Epithelial cell of esophagus (primary cell): ENCODE measurements at regions not wholly inside any gene's neighbourhood (a gene's known extent, or its start where the extent isn't known, plus 50 kb on each side); places are given as distances from the start of the nearest gene placed in this dataset.
"Not testable (repeated sequence)": the region's sequence is repeated elsewhere in the genome, so short reads cannot be mapped to it uniquely, and the experiment has no call there.

Experiments
- DNase-seq: peaks from one replicate; pipeline ENCODE4 v3.0.0; 2010; ENCODE audit warnings: low read depth
- H3K4me3 ChIP-seq: 2 replicates; pipeline ENCODE4 v1.5.1; 2011; ENCODE audit warnings: mild to moderate bottlenecking, low read length, control low read depth
- TF ChIP-seq, protein P1 (sequence below): IDR thresholded peaks from 2 replicates; pipeline ENCODE4 v1.5.1; 2011; ENCODE audit warnings: low read depth, mild to moderate bottlenecking, low read length, control low read depth, inconsistent platforms; ENCODE audit not compliant: insufficient read depth; ENCODE audit errors: missing control alignments

GRCh38 chr10:36534471-36535002 is 590.9 kb upstream of the ANKRD30A start:
- DNase-seq, result peak; percentile 99
- TF ChIP-seq, protein P1, sequence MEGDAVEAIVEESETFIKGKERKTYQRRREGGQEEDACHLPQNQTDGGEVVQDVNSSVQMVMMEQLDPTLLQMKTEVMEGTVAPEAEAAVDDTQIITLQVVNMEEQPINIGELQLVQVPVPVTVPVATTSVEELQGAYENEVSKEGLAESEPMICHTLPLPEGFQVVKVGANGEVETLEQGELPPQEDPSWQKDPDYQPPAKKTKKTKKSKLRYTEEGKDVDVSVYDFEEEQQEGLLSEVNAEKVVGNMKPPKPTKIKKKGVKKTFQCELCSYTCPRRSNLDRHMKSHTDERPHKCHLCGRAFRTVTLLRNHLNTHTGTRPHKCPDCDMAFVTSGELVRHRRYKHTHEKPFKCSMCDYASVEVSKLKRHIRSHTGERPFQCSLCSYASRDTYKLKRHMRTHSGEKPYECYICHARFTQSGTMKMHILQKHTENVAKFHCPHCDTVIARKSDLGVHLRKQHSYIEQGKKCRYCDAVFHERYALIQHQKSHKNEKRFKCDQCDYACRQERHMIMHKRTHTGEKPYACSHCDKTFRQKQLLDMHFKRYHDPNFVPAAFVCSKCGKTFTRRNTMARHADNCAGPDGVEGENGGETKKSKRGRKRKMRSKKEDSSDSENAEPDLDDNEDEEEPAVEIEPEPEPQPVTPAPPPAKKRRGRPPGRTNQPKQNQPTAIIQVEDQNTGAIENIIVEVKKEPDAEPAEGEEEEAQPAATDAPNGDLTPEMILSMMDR, result no peak
- no peak overlapping the region for H3K4me3 ChIP-seq

GRCh38 chr10:36533861-36534260 is 591.5 kb upstream of the ANKRD30A start:
- H3K4me3 ChIP-seq, result no peak overlapping the region
- DNase-seq, result no peak
- TF ChIP-seq, protein P1, result no peak

GRCh38 chr10:36533316-36533715 is 592.1 kb upstream of the ANKRD30A start:
- TF ChIP-seq, protein P1, result no peak
- DNase-seq, result no peak
- H3K4me3 ChIP-seq, result no peak overlapping the region

- TF ChIP-seq, protein P1, result no peak
- H3K4me3 ChIP-seq, result no peak overlapping the region
- DNase-seq, result peak; percentile 68
These were observed 593.8 kb upstream of the ANKRD30A start for GRCh38 chr10:36531621-36532020.

GRCh38 chr10:36526033-36526432 is 599.4 kb upstream of the ANKRD30A start:
- no peak for DNase-seq
- H3K4me3 ChIP-seq, result no peak overlapping the region
- TF ChIP-seq, protein P1, result no peak

DNA sequence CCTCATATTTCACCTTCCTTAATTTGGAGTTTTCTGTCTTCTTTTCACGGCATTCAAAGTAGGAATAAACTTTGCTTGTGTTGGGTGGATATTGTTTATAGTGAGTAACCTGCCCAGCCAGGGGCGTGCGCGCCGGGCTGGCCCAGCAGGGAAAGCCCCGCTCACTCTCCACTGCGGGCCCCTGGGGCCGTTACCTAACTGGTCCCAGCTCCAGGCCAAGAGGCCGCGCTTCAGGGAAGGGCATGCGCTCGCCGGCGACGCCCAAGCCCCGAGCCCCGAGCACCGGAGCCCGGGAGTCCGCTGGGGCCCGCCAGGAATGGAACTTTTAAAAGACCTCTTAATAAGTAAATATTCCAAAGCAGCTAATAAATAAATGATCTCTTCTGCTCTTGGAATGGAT is 601.3 kb upstream of the ANKRD30A start:
- not testable (repeated sequence) for H3K4me3 ChIP-seq, DNase-seq

DNA sequence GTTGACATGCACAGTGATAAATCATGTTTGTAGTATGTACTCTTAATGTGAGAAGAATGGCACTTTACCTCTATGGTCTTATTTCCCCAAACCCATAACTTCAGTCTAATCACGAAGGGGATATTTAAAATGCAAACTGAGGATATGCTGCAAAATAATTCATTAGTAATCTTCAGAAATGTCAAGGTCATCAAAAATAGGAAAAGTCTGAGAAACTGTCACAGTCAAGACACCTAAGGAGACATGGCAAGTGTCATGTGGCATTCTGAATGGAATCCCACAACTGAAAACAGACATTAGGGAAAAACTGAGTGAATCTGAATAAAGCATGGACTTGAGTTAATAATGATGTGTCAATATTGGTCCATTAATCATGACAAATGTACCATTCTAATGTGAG is 605.5 kb upstream of the ANKRD30A start:
- no peak overlapping the region for H3K4me3 ChIP-seq
- no peak for DNase-seq
- TF ChIP-seq, protein P1, result no peak

GRCh38 chr10:36516281-36516680 is 609.1 kb upstream of the ANKRD30A start:
- H3K4me3 ChIP-seq, result no peak overlapping the region
- no peak for DNase-seq
- TF ChIP-seq, protein P1, result no peak
